ENCODE measurements at regions not wholly inside any gene's neighbourhood (a gene's known extent, or its start where the extent isn't known, plus 50 kb on each side); places are given as distances from the start of the nearest gene placed in this dataset.

GRCh38 chr15:53288542-53288941, 470.9 kb downstream of the WDR72 start:
- Histone ChIP-seq H3K4me1 (ENCODE audit: control insufficient read depth, insufficient read depth, low read length) (no peaks in the 10 kb centered on the region), H3K27me3 (ENCODE audit: control insufficient read depth, insufficient read depth, low read length) (no peaks in the 10 kb centered on the region), H3K27ac (ENCODE audit: low read length) (no peak overlapping the region), H3K9me3 (ENCODE audit: control insufficient read depth, insufficient read depth, low read depth, low read length) (no peaks in the 10 kb centered on the region), H3K4me3 (ENCODE audit: low read depth in 2 of 2, low read length in 2 of 2) (no peak overlapping the region), H3K36me3 (ENCODE audit: control insufficient read depth, insufficient read depth, low read length) (no peaks in the 10 kb centered on the region)
- ATAC-seq (no peak), DNase-seq (ENCODE audit: low read depth, low spot score) (no peak)
- ChIA-PET POLR2A (no interaction called here), CTCF (no interaction called here)
- intact Hi-C loops (cut with micrococcal nuclease; ENCODE audit: unreplicated experiment) (no loop called here), in situ Hi-C loops (cut with HindIII; ENCODE audit: low pct_unique_long_range_greater_than_20kb, low sequenced_read_pairs) (no loop called here)
- TF ChIP-seq SIN3A (IDR thresholded peaks at IDR 0.05; ENCODE audit: borderline replicate concordance, insufficient read depth, low read depth, low read length) (no peak), CTCF (IDR thresholded peaks at IDR 0.05) (no peak), POLR2AphosphoS5 (IDR thresholded peaks at IDR 0.05; ENCODE audit: low read depth, low read length) (no peak), TCF7L2 (IDR thresholded peaks at IDR 0.05; ENCODE audit: low read depth, low read length) (no peak), REST (IDR thresholded peaks at IDR 0.05; ENCODE audit: insufficient read depth in 1 of 2, low read depth in 2 of 2, low read length in 1 of 2) (no peak)
- no TSS peak for BruUV-seq (replicated peaks)

- DNase-seq (ENCODE audit: low read depth, low spot score) (no peak), ATAC-seq (no peak)
- CTCF ChIA-PET, result no interaction called here
- BruUV-seq (replicated peaks), result no TSS peak
- H3K36me3 ChIP-seq (ENCODE audit: control insufficient read depth, insufficient read depth, low read length), result no peaks in the 10 kb centered on the region
- intact Hi-C loops (cut with micrococcal nuclease; ENCODE audit: unreplicated experiment), result no loop called here
- H3K27ac ChIP-seq (ENCODE audit: low read length), result no peak overlapping the region
- in situ Hi-C loops (cut with HindIII; ENCODE audit: low pct_unique_long_range_greater_than_20kb, low sequenced_read_pairs), result no loop called here
- H3K9me3 ChIP-seq (ENCODE audit: control insufficient read depth, insufficient read depth, low read depth, low read length), result no peaks in the 10 kb centered on the region
- TF ChIP-seq POLR2AphosphoS5 (IDR thresholded peaks at IDR 0.05; ENCODE audit: low read depth, low read length) (no peak), SIN3A (IDR thresholded peaks at IDR 0.05; ENCODE audit: borderline replicate concordance, insufficient read depth, low read depth, low read length) (no peak), TCF7L2 (IDR thresholded peaks at IDR 0.05; ENCODE audit: low read depth, low read length) (no peak), CTCF (IDR thresholded peaks at IDR 0.05) (no peak), REST (IDR thresholded peaks at IDR 0.05; ENCODE audit: insufficient read depth in 1 of 2, low read depth in 2 of 2, low read length in 1 of 2) (no peak)
- H3K27me3 ChIP-seq (ENCODE audit: control insufficient read depth, insufficient read depth, low read length), result no peaks in the 10 kb centered on the region
- no peaks in the 10 kb centered on the region for H3K4me1 ChIP-seq (ENCODE audit: control insufficient read depth, insufficient read depth, low read length)
- POLR2A ChIA-PET, result no interaction called here
- H3K4me3 ChIP-seq (ENCODE audit: low read depth in 2 of 2, low read length in 2 of 2), result no peak overlapping the region
These were observed 484.5 kb upstream of the ONECUT1 start for GRCh38 chr15:53274630-53275029.
